ENCODE measurements at regions not wholly inside any gene's neighbourhood (a gene's known extent, or its start where the extent isn't known, plus 50 kb on each side); places are given as distances from the start of the nearest gene placed in this dataset.

GRCh38 chr5:105397749-105398148, 1835.2 kb upstream of the NUDT12 start:
- TF ChIP-seq, protein P1, sequence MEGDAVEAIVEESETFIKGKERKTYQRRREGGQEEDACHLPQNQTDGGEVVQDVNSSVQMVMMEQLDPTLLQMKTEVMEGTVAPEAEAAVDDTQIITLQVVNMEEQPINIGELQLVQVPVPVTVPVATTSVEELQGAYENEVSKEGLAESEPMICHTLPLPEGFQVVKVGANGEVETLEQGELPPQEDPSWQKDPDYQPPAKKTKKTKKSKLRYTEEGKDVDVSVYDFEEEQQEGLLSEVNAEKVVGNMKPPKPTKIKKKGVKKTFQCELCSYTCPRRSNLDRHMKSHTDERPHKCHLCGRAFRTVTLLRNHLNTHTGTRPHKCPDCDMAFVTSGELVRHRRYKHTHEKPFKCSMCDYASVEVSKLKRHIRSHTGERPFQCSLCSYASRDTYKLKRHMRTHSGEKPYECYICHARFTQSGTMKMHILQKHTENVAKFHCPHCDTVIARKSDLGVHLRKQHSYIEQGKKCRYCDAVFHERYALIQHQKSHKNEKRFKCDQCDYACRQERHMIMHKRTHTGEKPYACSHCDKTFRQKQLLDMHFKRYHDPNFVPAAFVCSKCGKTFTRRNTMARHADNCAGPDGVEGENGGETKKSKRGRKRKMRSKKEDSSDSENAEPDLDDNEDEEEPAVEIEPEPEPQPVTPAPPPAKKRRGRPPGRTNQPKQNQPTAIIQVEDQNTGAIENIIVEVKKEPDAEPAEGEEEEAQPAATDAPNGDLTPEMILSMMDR (IDR thresholded peaks at IDR 0.05; ENCODE audit: low read depth, low read length): no peak
- TF ChIP-seq EZH2phosphoT487 (IDR thresholded peaks at IDR 0.05; ENCODE audit: low read depth): no peak
